Activated naive CD8-positive, alpha-beta T cell treated with anti-CD3 and anti-CD28 coated beads for 36 hours (primary cell): ENCODE measurements at regions not wholly inside any gene's neighbourhood (a gene's known extent, or its start where the extent isn't known, plus 50 kb on each side); places are given as distances from the start of the nearest gene placed in this dataset.

Experiments used
- DNase-seq: peaks from one replicate; pipeline ENCODE4 v3.0.0; 2021
- H3K27ac Mint-ChIP-seq: one replicate; pipeline ENCODE4 v1.8.0; 2022; ENCODE audit warnings: mild to moderate bottlenecking, moderate library complexity, mixed read lengths
- H3K27me3 Mint-ChIP-seq: one replicate; pipeline ENCODE4 v1.8.0; 2022; ENCODE audit warnings: mild to moderate bottlenecking, mixed read lengths
- H3K36me3 Mint-ChIP-seq: one replicate; pipeline ENCODE4 v1.8.0; 2021; ENCODE audit warnings: mild to moderate bottlenecking, mixed read lengths
- H3K4me1 Mint-ChIP-seq: one replicate; pipeline ENCODE4 v1.8.0; 2021; ENCODE audit warnings: mixed read lengths
- H3K4me3 Mint-ChIP-seq: one replicate; pipeline ENCODE4 v1.8.0; 2022; ENCODE audit warnings: mild to moderate bottlenecking, moderate library complexity, mixed read lengths
- H3K9me3 Mint-ChIP-seq: one replicate; pipeline ENCODE4 v1.8.0; 2022; ENCODE audit warnings: mixed read lengths

- no peak for DNase-seq
- H3K9me3 Mint-ChIP-seq, result peaks cover 1% of the 10 kb centered on the region
- H3K4me1 Mint-ChIP-seq, result no peaks in the 10 kb centered on the region
- H3K27me3 Mint-ChIP-seq, result no peaks in the 10 kb centered on the region
- H3K36me3 Mint-ChIP-seq, result no peaks in the 10 kb centered on the region
- no peak overlapping the region for H3K4me3 Mint-ChIP-seq
- H3K27ac Mint-ChIP-seq, result no peak overlapping the region
Measured at GRCh38 chr21:20545454-20545853, 452.8 kb upstream of the NCAM2 start.

GRCh38 chr21:20551939-20552338 is 446.3 kb upstream of the NCAM2 start:
- Mint-ChIP-seq H3K27me3 (no peaks in the 10 kb centered on the region), H3K36me3 (no peaks in the 10 kb centered on the region), H3K9me3 (peaks cover 3% of the 10 kb centered on the region), H3K4me3 (no peak overlapping the region), H3K27ac (no peak overlapping the region), H3K4me1 (no peaks in the 10 kb centered on the region)
- no peak for DNase-seq

- H3K27me3 Mint-ChIP-seq, result no peaks in the 10 kb centered on the region
- H3K9me3 Mint-ChIP-seq, result peaks cover 2% of the 10 kb centered on the region
- no peaks in the 10 kb centered on the region for H3K4me1 Mint-ChIP-seq
- no peak overlapping the region for H3K4me3 Mint-ChIP-seq
- no peak for DNase-seq
- no peaks in the 10 kb centered on the region for H3K36me3 Mint-ChIP-seq
- H3K27ac Mint-ChIP-seq, result no peak overlapping the region
Measured at GRCh38 chr21:20554785-20555184, 443.4 kb upstream of the NCAM2 start.

GRCh38 chr21:20570824-20571232 is 427.4 kb upstream of the NCAM2 start:
- DNase-seq, result no peak
- H3K4me1 Mint-ChIP-seq, result no peaks in the 10 kb centered on the region
- H3K36me3 Mint-ChIP-seq, result no peaks in the 10 kb centered on the region
- H3K4me3 Mint-ChIP-seq, result no peak overlapping the region
- H3K27ac Mint-ChIP-seq, result no peak overlapping the region
- H3K9me3 Mint-ChIP-seq, result no peaks in the 10 kb centered on the region
- no peaks in the 10 kb centered on the region for H3K27me3 Mint-ChIP-seq

GRCh38 chr21:20572582-20572981 is 425.6 kb upstream of the NCAM2 start:
- no peak overlapping the region for H3K4me3 Mint-ChIP-seq
- H3K9me3 Mint-ChIP-seq, result peaks cover 3% of the 10 kb centered on the region
- no peak for DNase-seq
- H3K27me3 Mint-ChIP-seq, result no peaks in the 10 kb centered on the region
- no peak overlapping the region for H3K27ac Mint-ChIP-seq
- H3K36me3 Mint-ChIP-seq, result no peaks in the 10 kb centered on the region
- no peaks in the 10 kb centered on the region for H3K4me1 Mint-ChIP-seq

GRCh38 chr21:20581361-20581760 is 416.8 kb upstream of the NCAM2 start:
- Mint-ChIP-seq H3K4me3 (no peak overlapping the region), H3K27me3 (no peaks in the 10 kb centered on the region), H3K36me3 (no peaks in the 10 kb centered on the region), H3K9me3 (peaks cover 2% of the 10 kb centered on the region), H3K27ac (no peak overlapping the region), H3K4me1 (no peaks in the 10 kb centered on the region)
- no peak for DNase-seq

- Mint-ChIP-seq H3K9me3 (peaks cover 12% of the 10 kb centered on the region), H3K27me3 (no peaks in the 10 kb centered on the region), H3K36me3 (no peaks in the 10 kb centered on the region), H3K4me1 (no peaks in the 10 kb centered on the region), H3K27ac (no peak overlapping the region), H3K4me3 (no peak overlapping the region)
- no peak for DNase-seq
Measured at GRCh38 chr21:20591284-20591683, 406.9 kb upstream of the NCAM2 start.

- H3K27me3 Mint-ChIP-seq, result no peaks in the 10 kb centered on the region
- H3K36me3 Mint-ChIP-seq, result no peaks in the 10 kb centered on the region
- no peaks in the 10 kb centered on the region for H3K4me1 Mint-ChIP-seq
- DNase-seq, result no peak
- no peak overlapping the region for H3K27ac Mint-ChIP-seq
- H3K9me3 Mint-ChIP-seq, result peaks cover 12% of the 10 kb centered on the region
- no peak overlapping the region for H3K4me3 Mint-ChIP-seq
Measured at GRCh38 chr21:20592463-20592862, 405.7 kb upstream of the NCAM2 start.

GRCh38 chr21:20603236-20603635 is 395.0 kb upstream of the NCAM2 start:
- Mint-ChIP-seq H3K27me3 (no peaks in the 10 kb centered on the region), H3K9me3 (peaks cover 1% of the 10 kb centered on the region), H3K4me1 (no peaks in the 10 kb centered on the region), H3K4me3 (no peak overlapping the region), H3K27ac (no peak overlapping the region), H3K36me3 (no peaks in the 10 kb centered on the region)
- DNase-seq, result no peak

GRCh38 chr21:20611008-20611407 is 387.2 kb upstream of the NCAM2 start:
- DNase-seq, result no peak
- H3K4me3 Mint-ChIP-seq, result no peak overlapping the region
- peaks cover 2% of the 10 kb centered on the region for H3K9me3 Mint-ChIP-seq
- H3K36me3 Mint-ChIP-seq, result no peaks in the 10 kb centered on the region
- H3K4me1 Mint-ChIP-seq, result no peaks in the 10 kb centered on the region
- no peak overlapping the region for H3K27ac Mint-ChIP-seq
- H3K27me3 Mint-ChIP-seq, result no peaks in the 10 kb centered on the region

- H3K27me3 Mint-ChIP-seq, result no peaks in the 10 kb centered on the region
- no peak for DNase-seq
- no peaks in the 10 kb centered on the region for H3K4me1 Mint-ChIP-seq
- no peak overlapping the region for H3K27ac Mint-ChIP-seq
- H3K4me3 Mint-ChIP-seq, result no peak overlapping the region
- H3K9me3 Mint-ChIP-seq, result peaks cover 2% of the 10 kb centered on the region
- H3K36me3 Mint-ChIP-seq, result no peaks in the 10 kb centered on the region
Measured at GRCh38 chr21:20613654-20614053, 384.6 kb upstream of the NCAM2 start.

GRCh38 chr21:20617130-20617529 is 381.1 kb upstream of the NCAM2 start:
- no peaks in the 10 kb centered on the region for H3K4me1 Mint-ChIP-seq
- no peaks in the 10 kb centered on the region for H3K27me3 Mint-ChIP-seq
- H3K9me3 Mint-ChIP-seq, result no peaks in the 10 kb centered on the region
- H3K27ac Mint-ChIP-seq, result no peak overlapping the region
- no peak for DNase-seq
- no peak overlapping the region for H3K4me3 Mint-ChIP-seq
- H3K36me3 Mint-ChIP-seq, result no peaks in the 10 kb centered on the region

- Mint-ChIP-seq H3K27ac (no peak overlapping the region), H3K27me3 (no peaks in the 10 kb centered on the region), H3K4me3 (no peak overlapping the region), H3K4me1 (no peaks in the 10 kb centered on the region), H3K9me3 (peaks cover under 1% of the 10 kb centered on the region), H3K36me3 (no peaks in the 10 kb centered on the region)
- no peak for DNase-seq
Measured at GRCh38 chr21:20618878-20619277, 379.3 kb upstream of the NCAM2 start.

GRCh38 chr21:20627594-20627993 is 370.6 kb upstream of the NCAM2 start:
- DNase-seq, result no peak
- Mint-ChIP-seq H3K4me1 (no peaks in the 10 kb centered on the region), H3K4me3 (no peak overlapping the region), H3K9me3 (peaks cover 3% of the 10 kb centered on the region), H3K36me3 (no peaks in the 10 kb centered on the region), H3K27ac (no peak overlapping the region), H3K27me3 (no peaks in the 10 kb centered on the region)

- no peak for DNase-seq
- H3K27me3 Mint-ChIP-seq, result no peaks in the 10 kb centered on the region
- no peaks in the 10 kb centered on the region for H3K9me3 Mint-ChIP-seq
- no peak overlapping the region for H3K4me3 Mint-ChIP-seq
- no peaks in the 10 kb centered on the region for H3K36me3 Mint-ChIP-seq
- H3K4me1 Mint-ChIP-seq, result no peaks in the 10 kb centered on the region
- no peak overlapping the region for H3K27ac Mint-ChIP-seq
Measured at GRCh38 chr21:20631633-20632032, 366.6 kb upstream of the NCAM2 start.

GRCh38 chr21:20639026-20639425 is 359.2 kb upstream of the NCAM2 start:
- Mint-ChIP-seq H3K4me1 (no peaks in the 10 kb centered on the region), H3K4me3 (no peak overlapping the region), H3K36me3 (no peaks in the 10 kb centered on the region), H3K27me3 (no peaks in the 10 kb centered on the region), H3K27ac (no peak overlapping the region), H3K9me3 (peaks cover 9% of the 10 kb centered on the region)
- no peak for DNase-seq

GRCh38 chr21:20641241-20641640 is 357.0 kb upstream of the NCAM2 start:
- peaks cover 9% of the 10 kb centered on the region for H3K9me3 Mint-ChIP-seq
- no peak overlapping the region for H3K4me3 Mint-ChIP-seq
- H3K27ac Mint-ChIP-seq, result no peak overlapping the region
- no peaks in the 10 kb centered on the region for H3K36me3 Mint-ChIP-seq
- H3K4me1 Mint-ChIP-seq, result no peaks in the 10 kb centered on the region
- H3K27me3 Mint-ChIP-seq, result no peaks in the 10 kb centered on the region
- DNase-seq, result no peak
